Lower lobe of right lung (tissue), 2 donors: ENCODE measurements at regions not wholly inside any gene's neighbourhood (a gene's known extent, or its start where the extent isn't known, plus 50 kb on each side); places are given as distances from the start of the nearest gene placed in this dataset.
A peak's percentile ranks its signal among the peaks of the same experiment; 100 is the strongest.
"Not testable (repeated sequence)": the region's sequence is repeated elsewhere in the genome, so short reads cannot be mapped to it uniquely, and the experiment has no call there.

Experiments used
- ATAC-seq, 2 donors: fragments of 200-7000 bp; cut with Tn5 transposase; one replicate each; pipeline ENCODE4 v1.9.1; 2020 to 2022; ENCODE audit warnings: mild to moderate bottlenecking in 2 of 2, moderate library complexity in 2 of 2
- DNase-seq: peaks from one replicate; pipeline ENCODE4 v3.0.0-alpha.2; 2020
- H3K27ac ChIP-seq: fragments of 200-600 bp; one replicate; pipeline ENCODE4 v1.8.0; 2022
- H3K27me3 ChIP-seq: fragments of 200-600 bp; one replicate; pipeline ENCODE4 v1.8.0; 2022; ENCODE audit warnings: low read depth
- H3K36me3 ChIP-seq: fragments of 200-600 bp; one replicate; pipeline ENCODE4 v1.8.0; 2022; ENCODE audit warnings: mild to moderate bottlenecking
- H3K4me1 ChIP-seq: fragments of 200-600 bp; one replicate; pipeline ENCODE4 v1.8.0; 2022
- H3K4me3 ChIP-seq: fragments of 200-600 bp; one replicate; pipeline ENCODE4 v1.8.0; 2022; ENCODE audit warnings: mild to moderate bottlenecking
- H3K9me3 ChIP-seq: fragments of 200-600 bp; one replicate; pipeline ENCODE4 v1.8.0; 2022
- intact Hi-C: fragments of 100-400 bp; cut with DNase I; formaldehyde crosslinking; loops from one replicate; pipeline ENCODE4 v1.11.0; 2022
- TF ChIP-seq, protein P1 (sequence below): fragments of 200-600 bp; IDR thresholded peaks from one replicate; pipeline ENCODE4 v1.8.0; 2022; ENCODE audit warnings: antibody characterized with exemption, mild to moderate bottlenecking
- donor health status: DM: no; HTN: yes; CAD: no; lungs with severe emphysema.

DNA sequence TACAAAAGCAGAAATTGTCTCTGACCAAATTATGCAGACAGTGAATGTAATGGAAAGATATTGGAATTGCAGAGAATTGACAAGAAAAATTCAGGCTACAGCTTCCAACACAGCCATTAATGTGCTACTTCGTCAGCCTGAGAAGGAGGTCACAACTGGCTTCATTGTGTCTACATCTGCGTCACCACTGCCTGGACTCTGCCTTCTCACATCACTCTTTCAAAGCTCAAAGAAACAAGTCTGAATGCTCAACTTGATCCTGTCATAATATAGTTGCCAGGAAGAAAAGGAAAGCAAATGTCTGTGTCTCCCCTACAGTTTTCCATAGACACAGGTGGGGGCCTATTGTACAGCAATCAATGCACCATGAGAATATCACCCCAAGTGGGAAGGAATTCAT, 806.5 kb upstream of the CDH10 start:
- ATAC-seq (no peak), DNase-seq (no peak)
- Histone ChIP-seq H3K4me1 (no peaks in the 10 kb centered on the region), H3K4me3 (no peak overlapping the region), H3K27me3 (no peaks in the 10 kb centered on the region), H3K9me3 (no peaks in the 10 kb centered on the region), H3K36me3 (no peaks in the 10 kb centered on the region), H3K27ac (no peak overlapping the region)
- TF ChIP-seq, protein P1, sequence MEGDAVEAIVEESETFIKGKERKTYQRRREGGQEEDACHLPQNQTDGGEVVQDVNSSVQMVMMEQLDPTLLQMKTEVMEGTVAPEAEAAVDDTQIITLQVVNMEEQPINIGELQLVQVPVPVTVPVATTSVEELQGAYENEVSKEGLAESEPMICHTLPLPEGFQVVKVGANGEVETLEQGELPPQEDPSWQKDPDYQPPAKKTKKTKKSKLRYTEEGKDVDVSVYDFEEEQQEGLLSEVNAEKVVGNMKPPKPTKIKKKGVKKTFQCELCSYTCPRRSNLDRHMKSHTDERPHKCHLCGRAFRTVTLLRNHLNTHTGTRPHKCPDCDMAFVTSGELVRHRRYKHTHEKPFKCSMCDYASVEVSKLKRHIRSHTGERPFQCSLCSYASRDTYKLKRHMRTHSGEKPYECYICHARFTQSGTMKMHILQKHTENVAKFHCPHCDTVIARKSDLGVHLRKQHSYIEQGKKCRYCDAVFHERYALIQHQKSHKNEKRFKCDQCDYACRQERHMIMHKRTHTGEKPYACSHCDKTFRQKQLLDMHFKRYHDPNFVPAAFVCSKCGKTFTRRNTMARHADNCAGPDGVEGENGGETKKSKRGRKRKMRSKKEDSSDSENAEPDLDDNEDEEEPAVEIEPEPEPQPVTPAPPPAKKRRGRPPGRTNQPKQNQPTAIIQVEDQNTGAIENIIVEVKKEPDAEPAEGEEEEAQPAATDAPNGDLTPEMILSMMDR: no peak
- intact Hi-C loops: no loop called here

GRCh38 chr5:25448646-25449045, 803.9 kb upstream of the CDH10 start:
- no peaks in the 10 kb centered on the region for H3K4me1 ChIP-seq
- intact Hi-C loops: no loop called here
- H3K4me3 ChIP-seq: no peak overlapping the region
- ATAC-seq (no peak), DNase-seq (no peak)
- H3K36me3 ChIP-seq: no peaks in the 10 kb centered on the region
- H3K9me3 ChIP-seq: no peaks in the 10 kb centered on the region
- no peaks in the 10 kb centered on the region for H3K27me3 ChIP-seq
- no peak overlapping the region for H3K27ac ChIP-seq
- TF ChIP-seq, protein P1: no peak

- Histone ChIP-seq H3K4me1 (no peaks in the 10 kb centered on the region), H3K4me3 (no peak overlapping the region), H3K27me3 (no peaks in the 10 kb centered on the region), H3K27ac (no peak overlapping the region), H3K9me3 (no peaks in the 10 kb centered on the region), H3K36me3 (no peaks in the 10 kb centered on the region)
- no peak for DNase-seq
- intact Hi-C loops: no loop called here
- peak in 1 of 2 donors; percentile 73 for ATAC-seq
- TF ChIP-seq, protein P1: no peak
Measured at GRCh38 chr5:25448190-25448621, 803.4 kb upstream of the CDH10 start.

- H3K9me3 ChIP-seq, H3K27me3 ChIP-seq, DNase-seq, ATAC-seq, H3K27ac ChIP-seq, intact Hi-C loops, H3K4me1 ChIP-seq, H3K36me3 ChIP-seq, H3K4me3 ChIP-seq: not testable (repeated sequence)
Measured at GRCh38 chr5:25446061-25446420, 801.3 kb upstream of the CDH10 start.

- intact Hi-C loops, H3K4me1 ChIP-seq, ATAC-seq, DNase-seq, H3K27me3 ChIP-seq, H3K36me3 ChIP-seq, H3K27ac ChIP-seq, H3K4me3 ChIP-seq, H3K9me3 ChIP-seq: not testable (repeated sequence)
Measured at GRCh38 chr5:25445381-25446060, 800.7 kb upstream of the CDH10 start.

- no peak for ATAC-seq
Measured at GRCh38 chr5:25444697-25445096, 799.9 kb upstream of the CDH10 start.

More at GRCh38 chr5:25444697-25445096, 799.9 kb upstream of the CDH10 start:
- H3K27ac ChIP-seq: no peak overlapping the region
- no peak overlapping the region for H3K4me3 ChIP-seq
- no peaks in the 10 kb centered on the region for H3K27me3 ChIP-seq
- no peak for DNase-seq
- H3K36me3 ChIP-seq: no peaks in the 10 kb centered on the region
- intact Hi-C loops: no loop called here
- no peaks in the 10 kb centered on the region for H3K4me1 ChIP-seq
- TF ChIP-seq, protein P1: no peak
- H3K9me3 ChIP-seq: no peaks in the 10 kb centered on the region
